GM13976 (cell line): ENCODE measurements at regions not wholly inside any gene's neighbourhood (a gene's known extent, or its start where the extent isn't known, plus 50 kb on each side); places are given as distances from the start of the nearest gene placed in this dataset.

Experiments used
- DNase-seq: peaks from one replicate; pipeline ENCODE4 v3.0.0; 2012; ENCODE audit warnings: low spot score
- in situ Hi-C: fragments of 300-500 bp; cut with MboI; formaldehyde crosslinking; loops from one replicate; pipeline ENCODE4 v1.12.0; 2022; ENCODE audit warnings: low sequenced_read_pairs, mixed read lengths, inconsistent platforms; ENCODE audit not compliant: unreplicated experiment
- TF ChIP-seq, protein P1 (sequence below): IDR thresholded peaks from 2 replicates; pipeline ENCODE4 v1.5.1; 2012; ENCODE audit warnings: borderline replicate concordance, mild to moderate bottlenecking; ENCODE audit not compliant: insufficient read depth; ENCODE audit errors: extremely low read depth, missing control alignments, control extremely low read depth

DNA sequence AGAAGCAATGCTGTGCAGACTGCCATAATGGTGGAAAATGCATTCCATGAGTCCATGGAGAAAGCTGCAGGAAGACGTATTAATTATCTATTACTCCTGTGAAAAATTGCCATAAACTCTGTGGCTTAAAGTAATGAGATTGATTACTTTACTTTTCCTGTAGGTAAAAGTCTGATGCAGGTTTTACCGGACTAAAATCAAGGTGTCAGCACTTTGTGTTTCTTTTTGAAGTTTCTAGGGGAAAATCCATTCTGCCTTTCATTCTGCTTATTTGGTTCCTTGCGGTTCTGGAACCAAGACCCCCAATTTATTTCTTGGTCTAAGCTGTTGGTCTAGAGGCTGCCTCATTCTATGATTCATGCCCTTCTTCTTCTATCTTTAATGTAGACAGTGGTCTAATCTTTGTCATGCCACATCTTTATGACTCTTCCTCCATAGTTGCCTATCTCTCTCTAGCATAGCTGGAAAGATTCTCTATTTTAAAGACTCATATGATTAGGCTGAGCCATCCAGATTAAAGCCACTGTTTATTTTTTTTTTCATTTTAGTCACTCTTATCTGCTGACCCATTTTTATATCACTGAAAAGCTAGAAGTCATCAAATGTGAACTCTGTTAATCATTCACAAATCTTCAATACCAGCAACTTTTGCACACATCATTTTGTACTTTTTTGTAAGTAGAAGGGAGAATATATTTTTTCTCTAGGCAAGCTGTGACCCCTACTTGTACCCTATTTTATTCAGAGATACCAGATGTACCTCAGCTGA lies 2056.4 kb downstream of the PCDH7 start:
- TF ChIP-seq, protein P1, sequence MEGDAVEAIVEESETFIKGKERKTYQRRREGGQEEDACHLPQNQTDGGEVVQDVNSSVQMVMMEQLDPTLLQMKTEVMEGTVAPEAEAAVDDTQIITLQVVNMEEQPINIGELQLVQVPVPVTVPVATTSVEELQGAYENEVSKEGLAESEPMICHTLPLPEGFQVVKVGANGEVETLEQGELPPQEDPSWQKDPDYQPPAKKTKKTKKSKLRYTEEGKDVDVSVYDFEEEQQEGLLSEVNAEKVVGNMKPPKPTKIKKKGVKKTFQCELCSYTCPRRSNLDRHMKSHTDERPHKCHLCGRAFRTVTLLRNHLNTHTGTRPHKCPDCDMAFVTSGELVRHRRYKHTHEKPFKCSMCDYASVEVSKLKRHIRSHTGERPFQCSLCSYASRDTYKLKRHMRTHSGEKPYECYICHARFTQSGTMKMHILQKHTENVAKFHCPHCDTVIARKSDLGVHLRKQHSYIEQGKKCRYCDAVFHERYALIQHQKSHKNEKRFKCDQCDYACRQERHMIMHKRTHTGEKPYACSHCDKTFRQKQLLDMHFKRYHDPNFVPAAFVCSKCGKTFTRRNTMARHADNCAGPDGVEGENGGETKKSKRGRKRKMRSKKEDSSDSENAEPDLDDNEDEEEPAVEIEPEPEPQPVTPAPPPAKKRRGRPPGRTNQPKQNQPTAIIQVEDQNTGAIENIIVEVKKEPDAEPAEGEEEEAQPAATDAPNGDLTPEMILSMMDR = no peak
- DNase-seq = no peak
- in situ Hi-C loops = no loop called here

DNA sequence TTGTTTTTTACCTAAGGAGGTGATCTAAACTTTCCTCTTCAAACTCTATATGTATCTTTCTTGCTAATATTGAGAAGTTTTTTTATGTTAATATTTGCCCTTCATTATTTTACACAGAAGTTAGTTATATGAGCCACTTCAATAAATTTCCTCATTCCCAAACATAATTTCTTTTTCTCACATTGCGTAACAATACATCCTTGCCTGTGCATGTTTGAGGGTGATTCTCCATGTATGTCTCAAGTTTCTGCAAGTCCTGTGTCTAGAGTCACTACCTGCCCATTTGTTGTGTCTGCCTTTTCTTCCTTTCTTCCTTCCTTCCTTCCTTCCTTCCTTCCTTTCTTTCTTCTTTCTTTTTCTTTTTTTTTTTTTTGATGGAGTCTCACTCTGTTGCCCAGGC lies 2057.9 kb downstream of the PCDH7 start:
- TF ChIP-seq, protein P1 = no peak
- in situ Hi-C loops = no loop called here
- DNase-seq = no peak

DNA sequence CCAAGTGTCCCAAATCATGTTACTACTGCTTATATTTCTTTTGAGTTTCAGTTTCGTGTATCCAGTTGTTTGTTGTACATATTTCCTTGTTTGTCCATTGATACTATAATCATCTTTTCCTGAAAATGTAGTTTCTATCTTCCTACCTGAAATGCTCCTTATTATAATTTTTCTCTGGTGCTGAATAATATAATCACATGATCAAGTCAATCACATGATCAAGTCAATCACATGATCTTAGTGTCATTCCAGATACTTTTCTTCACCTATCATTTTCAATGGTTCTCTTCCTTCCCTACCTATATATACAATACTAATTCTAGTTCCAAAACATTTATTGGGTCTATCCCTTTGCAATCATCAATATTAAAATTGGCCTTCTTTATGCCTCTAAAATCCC lies 2058.8 kb downstream of the PCDH7 start:
- DNase-seq = no peak
- TF ChIP-seq, protein P1 = no peak
- in situ Hi-C loops = no loop called here

DNA sequence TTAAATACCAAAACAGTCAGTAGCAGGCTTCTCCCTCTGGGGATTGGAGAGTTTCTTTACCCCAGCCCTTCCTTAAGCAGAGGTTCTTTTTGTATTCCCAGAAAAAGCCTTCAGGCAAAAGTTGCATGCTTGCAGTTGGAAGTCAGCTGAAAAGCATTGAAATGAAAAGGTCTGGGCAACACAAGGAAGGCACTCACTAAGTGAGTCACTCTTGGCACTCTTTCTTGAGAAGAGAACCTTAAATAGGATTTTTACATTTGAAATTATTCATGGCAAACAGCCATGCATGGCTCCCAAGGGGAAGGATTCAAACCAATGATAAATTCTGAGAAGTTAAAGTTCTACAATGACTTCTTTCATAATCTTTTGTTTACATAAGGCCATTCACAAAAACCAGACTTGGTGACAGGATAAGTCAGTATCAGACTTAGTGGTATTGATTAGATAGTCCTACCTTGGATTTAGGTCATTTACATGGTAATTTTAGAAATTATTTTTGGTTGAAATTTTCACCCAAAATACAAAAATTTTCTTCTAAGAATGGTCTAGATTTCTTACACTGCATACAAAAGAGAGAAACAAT lies 2068.9 kb downstream of the PCDH7 start:
- TF ChIP-seq, protein P1 = no peak
- in situ Hi-C loops = no loop called here
- no peak for DNase-seq

DNA sequence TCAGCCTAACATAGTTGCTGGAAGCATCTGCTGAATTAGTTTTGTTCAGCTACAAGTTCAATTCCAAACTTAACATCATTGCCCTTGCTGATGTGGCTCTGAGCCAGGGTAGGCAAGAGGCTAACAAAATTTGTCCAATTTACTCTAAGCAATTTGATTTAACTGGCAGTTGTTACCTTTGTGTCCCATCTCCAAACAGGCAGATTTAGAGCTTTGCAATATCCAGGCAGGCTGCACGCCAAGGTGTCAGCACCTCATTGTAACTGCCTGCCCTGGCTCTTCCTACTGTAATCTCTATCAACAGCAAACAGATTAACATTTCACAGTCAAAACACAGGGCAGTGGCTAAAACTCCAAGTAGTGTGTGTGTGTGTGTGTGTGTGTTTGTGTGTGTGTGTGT lies 2070.6 kb downstream of the PCDH7 start:
- TF ChIP-seq, protein P1 = no peak
- in situ Hi-C loops = no loop called here
- DNase-seq = no peak

DNA sequence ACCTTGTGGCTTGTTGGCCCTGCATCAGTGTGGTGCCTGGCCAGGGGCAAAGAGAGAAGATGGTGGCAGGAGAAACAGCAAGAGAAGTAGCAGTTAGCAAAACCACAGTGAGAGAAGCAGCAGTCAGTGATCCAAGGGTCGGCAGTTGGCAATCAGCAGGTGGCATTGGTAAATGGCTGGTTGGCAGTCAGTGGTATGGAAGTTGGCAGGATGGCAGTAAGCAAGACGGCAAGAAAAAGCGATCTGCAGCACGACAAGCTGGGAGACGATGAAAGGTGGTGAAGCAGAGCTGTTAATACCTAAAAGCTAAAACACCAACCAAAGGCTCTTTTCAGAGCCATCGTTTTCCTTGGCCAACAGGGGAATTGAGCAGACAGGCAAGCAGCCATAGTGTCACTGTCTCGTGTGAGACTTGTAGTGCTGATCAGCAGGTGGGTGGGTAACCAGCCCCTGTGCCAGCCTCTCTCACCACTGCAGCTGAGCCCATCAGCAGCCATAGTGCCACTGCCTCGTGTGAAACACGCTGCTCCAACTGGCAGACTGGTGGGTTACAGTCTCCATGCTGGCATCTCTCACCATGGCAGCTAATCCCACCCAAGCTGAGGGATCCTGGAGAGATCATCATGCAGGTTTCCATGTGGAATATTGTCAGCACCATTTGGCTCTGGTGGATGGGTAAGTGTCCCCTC lies 2078.4 kb downstream of the PCDH7 start:
- no peak for DNase-seq
- in situ Hi-C loops = no loop called here
- TF ChIP-seq, protein P1 = no peak
